IMR-90 (cell line): ENCODE measurements at regions not wholly inside any gene's neighbourhood (a gene's known extent, or its start where the extent isn't known, plus 50 kb on each side); places are given as distances from the start of the nearest gene placed in this dataset.

ENCODE experiments used
- ATAC-seq: fragments of 200-7000 bp; cut with Tn5 transposase; 2 replicates; pipeline ENCODE4 v1.9.1; 2020; ENCODE audit warnings: low read depth, mild to moderate bottlenecking, moderate library complexity
- BruUV-seq: library from RNA; stranded (reverse); fragments of 400-500 nt; replicated peaks from 2 replicates; lab custom pipeline; 2021; lab: Mats Ljungman, UMichigan
- CTCF ChIA-PET: fragments of 300-600 bp; formaldehyde crosslinking; extraction: SDS; loops from one replicate; lab custom pipeline; 2021; ENCODE audit warnings: antibody characterized with exemption; lab: Yijun Ruan, JAX
- POLR2A ChIA-PET: fragments of 300-600 bp; sonication (Branson Sonifier 250); formaldehyde crosslinking; loops from one replicate; lab custom pipeline; 2022; ENCODE audit warnings: antibody characterized with exemption; ENCODE audit not compliant: unreplicated experiment; lab: Charles Lee
- DNase-seq: peaks from one replicate; pipeline ENCODE4 v3.0.0; 2013
- H2AFZ ChIP-seq: replicated peaks from 2 replicates; pipeline ENCODE3; 2013; ENCODE audit warnings: low read length, mild to moderate bottlenecking; ENCODE audit not compliant: poor library complexity
- H2AK5ac ChIP-seq: 2 replicates; pipeline ENCODE4 v1.6.1; 2013; ENCODE audit warnings: low read depth, low read length, inconsistent platforms
- H2AK9ac ChIP-seq: replicated peaks from 2 replicates; pipeline ENCODE3; 2013; ENCODE audit warnings: mild to moderate bottlenecking, low read depth, low read length, moderate library complexity; ENCODE audit not compliant: poor library complexity
- H2BK120ac ChIP-seq: 2 replicates; pipeline ENCODE4 v1.6.1; 2013; ENCODE audit warnings: low read depth, low read length, inconsistent platforms
- H2BK15ac ChIP-seq: 3 replicates; pipeline ENCODE4 v1.6.1; 2013; ENCODE audit warnings: low read depth, low read length, inconsistent platforms
- H2BK20ac ChIP-seq: 2 replicates; pipeline ENCODE4 v1.6.1; 2013; ENCODE audit warnings: low read depth, mild to moderate bottlenecking, inconsistent platforms, low read length, moderate library complexity
- H2BK5ac ChIP-seq: 2 replicates; pipeline ENCODE4 v1.6.1; 2013; ENCODE audit warnings: mild to moderate bottlenecking, low read depth, low read length, inconsistent platforms; ENCODE audit not compliant: poor library complexity, severe bottlenecking
- H3K14ac ChIP-seq: replicated peaks from 2 replicates; pipeline ENCODE4 v1.6.1; 2013; ENCODE audit warnings: low read depth, low read length, inconsistent platforms
- H3K18ac ChIP-seq: 2 replicates; pipeline ENCODE4 v1.6.1; 2013; ENCODE audit warnings: low read depth, low read length, control low read depth
- H3K23ac ChIP-seq: 2 replicates; pipeline ENCODE4 v1.6.1; 2013; ENCODE audit warnings: low read depth, low read length, inconsistent platforms
- H3K27ac ChIP-seq: 2 replicates; pipeline ENCODE4 v1.5.1; 2013; ENCODE audit warnings: mild to moderate bottlenecking, control low read depth, low read length; ENCODE audit not compliant: insufficient read depth
- H3K27me3 ChIP-seq: 2 replicates; pipeline ENCODE4 v1.6.1; 2013; ENCODE audit warnings: low read length; ENCODE audit not compliant: control insufficient read depth, insufficient read depth
- H3K36me3 ChIP-seq: 2 replicates; pipeline ENCODE4 v1.6.1; 2013; ENCODE audit warnings: low read length, mixed read lengths; ENCODE audit not compliant: control insufficient read depth, insufficient read depth
- H3K4ac ChIP-seq: 2 replicates; pipeline ENCODE4 v1.6.1; 2013; ENCODE audit warnings: low read depth, low read length, inconsistent platforms
- H3K4me1 ChIP-seq: 2 replicates; pipeline ENCODE4 v1.6.1; 2013; ENCODE audit warnings: low read length, mixed read lengths; ENCODE audit not compliant: control insufficient read depth, insufficient read depth
- H3K4me2 ChIP-seq: 2 replicates; pipeline ENCODE4 v1.6.1; 2013; ENCODE audit warnings: low read depth, mild to moderate bottlenecking, control low read depth, low read length, moderate library complexity
- H3K4me3 ChIP-seq: 2 replicates; pipeline ENCODE4 v1.5.1; 2013; ENCODE audit warnings: low read depth, mild to moderate bottlenecking, control low read depth, low read length, moderate library complexity; ENCODE audit not compliant: insufficient read depth
- H3K56ac ChIP-seq: 2 replicates; pipeline ENCODE4 v1.6.1; 2013; ENCODE audit warnings: low read length, inconsistent platforms; ENCODE audit not compliant: insufficient read depth; ENCODE audit errors: extremely low read depth
- H3K79me1 ChIP-seq, 2 experiments: 2 replicates each; pipeline ENCODE4 v1.6.1; 2013; ENCODE audit warnings: low read length in 2 of 2, inconsistent platforms in 1 of 2, low read depth in 1 of 2
- H3K9ac ChIP-seq: 2 replicates; pipeline ENCODE4 v1.6.1; 2013; ENCODE audit warnings: low read depth, low read length, control low read depth
- H3K9me1 ChIP-seq: 2 replicates; pipeline ENCODE4 v1.6.1; 2013; ENCODE audit warnings: low read length, inconsistent platforms; ENCODE audit not compliant: insufficient read depth
- H3K9me3 ChIP-seq: 2 replicates; pipeline ENCODE4 v1.6.1; 2013; ENCODE audit warnings: low read length; ENCODE audit not compliant: control insufficient read depth, insufficient read depth
- H4K20me1 ChIP-seq: 2 replicates; pipeline ENCODE4 v1.6.1; 2013; ENCODE audit warnings: low read length, inconsistent platforms; ENCODE audit not compliant: insufficient read depth
- H4K5ac ChIP-seq: 2 replicates; pipeline ENCODE4 v1.6.1; 2013; ENCODE audit warnings: mild to moderate bottlenecking, low read depth, low read length, control low read depth
- H4K8ac ChIP-seq, 2 experiments: 2 replicates each; pipeline ENCODE4 v1.6.1; 2013; ENCODE audit warnings: low read depth in 2 of 2, low read length in 2 of 2, control low read depth in 1 of 2, inconsistent platforms in 1 of 2
- H4K91ac ChIP-seq: 2 replicates; pipeline ENCODE4 v1.6.1; 2013; ENCODE audit warnings: low read depth, low read length, inconsistent platforms; ENCODE audit not compliant: insufficient read depth
- CEBPB ChIP-seq: IDR thresholded peaks from 2 replicates; pipeline ENCODE4 v1.6.1; 2012; ENCODE audit warnings: low read depth, low read length, improper control_type of control experiment
- CHD1 ChIP-seq: IDR thresholded peaks from 2 replicates; pipeline ENCODE4 v1.6.1; 2012; ENCODE audit warnings: low read depth, low read length, improper control_type of control experiment
- MAZ ChIP-seq: IDR thresholded peaks from 2 replicates; pipeline ENCODE4 v1.6.1; 2012; ENCODE audit warnings: low read depth, mild to moderate bottlenecking, low read length, improper control_type of control experiment, moderate library complexity, borderline replicate concordance
- MXI1 ChIP-seq: IDR thresholded peaks from 2 replicates; pipeline ENCODE4 v1.6.1; 2012; ENCODE audit warnings: low read depth, mild to moderate bottlenecking, low read length, moderate library complexity, borderline replicate concordance
- NFE2L2 ChIP-seq: fragments of 150-350 bp; IDR thresholded peaks from 2 replicates; pipeline ENCODE4 v1.6.1; 2016; ENCODE audit warnings: low read depth, mild to moderate bottlenecking, low read length
- POLR2A ChIP-seq: IDR thresholded peaks from 2 replicates; pipeline ENCODE4 v1.6.1; 2012; ENCODE audit warnings: mild to moderate bottlenecking, low read depth, low read length
- dilution Hi-C: fragments of 300-500 bp; cut with HindIII; formaldehyde crosslinking; loops from one replicate; pipeline ENCODE4 v1.14.3; 2018; ENCODE audit warnings: low sequenced_read_pairs; ENCODE audit not compliant: unreplicated experiment
- in situ Hi-C: fragments of 300-500 bp; cut with MboI; formaldehyde crosslinking; loops from 3 replicates; pipeline ENCODE4 v1.14.3; 2019; ENCODE audit warnings: low sequenced_read_pairs, inconsistent platforms, mixed read lengths
- intact Hi-C: fragments of 100-400 bp; cut with micrococcal nuclease; formaldehyde crosslinking; loops from 2 replicates; pipeline ENCODE4 v1.10.0; 2022
- TF ChIP-seq, protein P1 (sequence below): fragments of 150-350 bp; IDR thresholded peaks from 2 replicates; pipeline ENCODE4 v1.6.1; 2017; ENCODE audit warnings: mild to moderate bottlenecking, antibody characterized with exemption, low read length, low read depth

DNA sequence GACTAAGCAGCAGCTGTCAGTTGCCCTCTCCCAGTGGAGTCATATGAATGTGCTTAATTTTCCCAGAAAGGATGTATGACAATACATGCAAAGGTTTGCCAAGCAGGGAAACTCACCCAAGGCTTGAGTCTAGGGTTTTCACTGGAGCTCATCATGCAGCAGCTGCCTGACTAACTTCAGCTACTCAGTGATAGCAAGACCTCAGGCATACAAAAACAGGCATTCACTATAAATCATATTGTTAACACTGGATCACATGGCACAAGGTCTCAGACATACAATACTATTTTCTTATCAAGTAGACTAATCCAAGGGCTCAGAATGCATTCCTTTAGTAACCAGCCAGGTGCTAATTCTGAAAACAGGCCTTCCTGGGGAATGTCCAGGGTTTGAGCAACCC is 85.0 kb upstream of the STAC start:
- Histone ChIP-seq H3K4ac (no peak overlapping the region), H4K8ac (no peak overlapping the region), H3K9ac (no peak overlapping the region), H3K27ac (no peak overlapping the region), H3K79me1 (no peaks in the 10 kb centered on the region), H3K14ac (no peak overlapping the region), H2BK15ac (no peak overlapping the region), H2AK9ac (no peak overlapping the region), H4K5ac (no peak overlapping the region), H2BK120ac (no peak overlapping the region), H3K4me3 (no peak overlapping the region), H3K23ac (no peak overlapping the region), H3K18ac (no peak overlapping the region), H2BK20ac (no peak overlapping the region), H3K56ac (no peak overlapping the region), H2AK5ac (no peak overlapping the region), H3K9me1 (no peaks in the 10 kb centered on the region), H2AFZ (no peak overlapping the region), H3K4me1 (no peaks in the 10 kb centered on the region), H4K91ac (no peak overlapping the region), H4K20me1 (no peaks in the 10 kb centered on the region), H2BK5ac (no peak overlapping the region), H3K27me3 (no peaks in the 10 kb centered on the region), H3K9me3 (peaks cover 7% of the 10 kb centered on the region), H3K4me2 (no peak overlapping the region), H3K36me3 (no peaks in the 10 kb centered on the region)
- intact Hi-C loops = no loop called here
- CTCF ChIA-PET = no interaction called here
- BruUV-seq = no TSS peak
- in situ Hi-C loops = no loop called here
- POLR2A ChIA-PET = no interaction called here
- no peak for DNase-seq
- dilution Hi-C loops = no loop called here
- no peak for ATAC-seq
- TF ChIP-seq POLR2A = no peak
- no peak for TF ChIP-seq NFE2L2
- TF ChIP-seq, protein P1, sequence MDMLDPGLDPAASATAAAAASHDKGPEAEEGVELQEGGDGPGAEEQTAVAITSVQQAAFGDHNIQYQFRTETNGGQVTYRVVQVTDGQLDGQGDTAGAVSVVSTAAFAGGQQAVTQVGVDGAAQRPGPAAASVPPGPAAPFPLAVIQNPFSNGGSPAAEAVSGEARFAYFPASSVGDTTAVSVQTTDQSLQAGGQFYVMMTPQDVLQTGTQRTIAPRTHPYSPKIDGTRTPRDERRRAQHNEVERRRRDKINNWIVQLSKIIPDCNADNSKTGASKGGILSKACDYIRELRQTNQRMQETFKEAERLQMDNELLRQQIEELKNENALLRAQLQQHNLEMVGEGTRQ = no peak
- TF ChIP-seq MAZ = no peak
- TF ChIP-seq CEBPB = no peak
- TF ChIP-seq CHD1 = no peak
- no peak for TF ChIP-seq MXI1
